Loucy (cell line): ENCODE measurements at regions not wholly inside any gene's neighbourhood (a gene's known extent, or its start where the extent isn't known, plus 50 kb on each side); places are given as distances from the start of the nearest gene placed in this dataset.

ENCODE experiments used
- CTCF ChIP-seq: fragments of 200-600 bp; sonication (generic); conservative IDR thresholded peaks from 2 replicates; pipeline ENCODE4 v1.5.1; 2014; ENCODE audit warnings: mild to moderate bottlenecking, antibody characterized with exemption, low read length
- EZH2phosphoT487 ChIP-seq: fragments of 200-600 bp; IDR thresholded peaks from 2 replicates; pipeline ENCODE4 v1.6.1; 2018; ENCODE audit warnings: antibody characterized with exemption, mild to moderate bottlenecking, moderate library complexity, borderline replicate concordance

GRCh38 chr4:20408611-20409010 is 156.9 kb downstream of the SLIT2 start:
- no peak for TF ChIP-seq CTCF
- no peak for TF ChIP-seq EZH2phosphoT487
